Activated CD8-positive, alpha-beta memory T cell treated with anti-CD3 and anti-CD28 coated beads, Interleukin-2, amount 50 U/mL, for 1 hour (primary cell): ENCODE measurements at regions not wholly inside any gene's neighbourhood (a gene's known extent, or its start where the extent isn't known, plus 50 kb on each side); places are given as distances from the start of the nearest gene placed in this dataset.

Source experiments
- DNase-seq: peaks from one replicate; pipeline ENCODE4 v3.0.0-alpha.2; 2020; ENCODE audit errors: extremely low read depth

- no peak for DNase-seq
Observed at GRCh38 chr12:111038941-111039340, 118.6 kb upstream of the MYL2 start.

GRCh38 chr12:111038077-111038476 lies 117.7 kb upstream of the MYL2 start:
- no peak for DNase-seq

- no peak for DNase-seq
Observed at GRCh38 chr12:111037047-111037446, 116.7 kb upstream of the MYL2 start.

- DNase-seq: no peak
Observed at GRCh38 chr12:111035578-111036301, 115.4 kb upstream of the MYL2 start.

GRCh38 chr12:111034886-111035577 lies 114.7 kb upstream of the MYL2 start:
- no peak for DNase-seq

GRCh38 chr12:111034083-111034885 lies 113.9 kb upstream of the MYL2 start, which contains the start of gene CUX2:
Gene CUX2 (plus strand): TSS chr12:111034165.
- no peak for DNase-seq

GRCh38 chr12:111033281-111034082 lies 113.1 kb upstream of the MYL2 start:
- no peak for DNase-seq

GRCh38 chr12:111032591-111032919 lies 112.2 kb upstream of the MYL2 start:
- DNase-seq: no peak

GRCh38 chr12:111031916-111032590 lies 111.7 kb upstream of the MYL2 start:
- DNase-seq: no peak

- DNase-seq: no peak
Observed at GRCh38 chr12:111030800-111031199, 110.4 kb upstream of the MYL2 start.

GRCh38 chr12:111029732-111030131 lies 109.4 kb upstream of the MYL2 start:
- no peak for DNase-seq

GRCh38 chr12:111029305-111029704 lies 108.9 kb upstream of the MYL2 start:
- DNase-seq: no peak

- no peak for DNase-seq
Observed at GRCh38 chr12:111028830-111029229, 108.5 kb upstream of the MYL2 start.

- no peak for DNase-seq
Observed at GRCh38 chr12:111027431-111027830, 107.1 kb upstream of the MYL2 start.

- no peak for DNase-seq
Observed at GRCh38 chr12:111025792-111026430, 105.5 kb upstream of the MYL2 start.

GRCh38 chr12:111025301-111025700 lies 104.9 kb upstream of the MYL2 start:
- DNase-seq: no peak

- DNase-seq: peak; percentile 13
Observed at GRCh38 chr12:111024205-111024801, 103.9 kb upstream of the MYL2 start.

GRCh38 chr12:111022386-111022785 lies 102.0 kb upstream of the MYL2 start:
- no peak for DNase-seq

- no peak for DNase-seq
Observed at GRCh38 chr12:111014547-111014946, 94.2 kb upstream of the MYL2 start.

GRCh38 chr12:111012918-111013317 lies 92.5 kb upstream of the MYL2 start:
- DNase-seq: no peak
